GM23248 (cell line): ENCODE measurements at regions not wholly inside any gene's neighbourhood (a gene's known extent, or its start where the extent isn't known, plus 50 kb on each side); places are given as distances from the start of the nearest gene placed in this dataset.

ENCODE experiments used
- EZH2 ChIP-seq: fragments of 200-600 bp; sonication (generic); IDR thresholded peaks from 2 replicates; pipeline ENCODE4 v1.6.1; 2018; ENCODE audit warnings: antibody characterized with exemption, mild to moderate bottlenecking; ENCODE audit not compliant: insufficient read depth, poor library complexity, severe bottlenecking
- EZH2phosphoT487 ChIP-seq: fragments of 200-600 bp; sonication (generic); IDR thresholded peaks from 2 replicates; pipeline ENCODE4 v1.6.1; 2018; ENCODE audit warnings: antibody characterized with exemption, moderate library complexity, mild to moderate bottlenecking, low read depth; ENCODE audit not compliant: insufficient read depth

DNA sequence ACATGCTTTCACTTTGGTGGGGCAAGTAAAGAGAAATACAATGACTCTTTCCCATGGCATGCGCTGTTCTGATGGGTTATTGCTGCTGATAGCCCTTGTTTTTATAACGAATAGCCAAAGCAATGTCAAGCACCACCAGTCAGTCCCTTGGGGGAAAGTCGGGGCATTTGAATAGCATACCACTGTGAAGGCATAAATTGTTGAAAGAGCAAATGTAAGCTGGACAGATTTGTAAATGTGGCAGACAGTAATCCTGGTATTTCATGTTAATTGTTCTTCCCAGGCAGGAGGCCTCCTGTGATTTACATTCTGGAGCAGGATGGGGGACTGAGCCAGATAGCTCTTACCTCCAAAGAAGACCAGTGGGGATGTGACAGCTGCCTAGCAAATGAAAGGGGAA lies 293.3 kb downstream of the ADRA2A start:
- TF ChIP-seq EZH2 (no peak), EZH2phosphoT487 (no peak)
